ENCODE measurements at regions not wholly inside any gene's neighbourhood (a gene's known extent, or its start where the extent isn't known, plus 50 kb on each side); places are given as distances from the start of the nearest gene placed in this dataset.

DNA sequence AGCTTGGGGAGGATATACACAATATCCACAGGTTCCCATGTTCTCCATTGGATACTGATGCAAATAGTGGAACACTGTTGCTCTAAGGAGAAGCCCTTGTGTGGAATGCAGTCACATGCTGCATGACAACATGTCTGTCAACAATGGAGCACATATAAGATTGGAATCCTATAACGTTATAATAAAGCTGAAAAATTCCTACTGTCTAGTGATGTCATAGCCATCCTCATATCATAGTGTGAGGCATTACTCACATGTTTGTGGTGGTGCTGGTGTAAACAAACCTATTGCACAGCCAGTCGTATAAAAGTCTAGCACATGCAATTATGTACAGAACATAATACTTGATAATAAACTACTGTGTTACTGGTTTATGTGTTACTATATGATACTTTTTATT lies 394.7 kb downstream of the FBXO15 start:
- DNase-seq (ENCODE audit: low spot score), result no peak
- intact Hi-C loops (cut with DNase I), result no loop called here

DNA sequence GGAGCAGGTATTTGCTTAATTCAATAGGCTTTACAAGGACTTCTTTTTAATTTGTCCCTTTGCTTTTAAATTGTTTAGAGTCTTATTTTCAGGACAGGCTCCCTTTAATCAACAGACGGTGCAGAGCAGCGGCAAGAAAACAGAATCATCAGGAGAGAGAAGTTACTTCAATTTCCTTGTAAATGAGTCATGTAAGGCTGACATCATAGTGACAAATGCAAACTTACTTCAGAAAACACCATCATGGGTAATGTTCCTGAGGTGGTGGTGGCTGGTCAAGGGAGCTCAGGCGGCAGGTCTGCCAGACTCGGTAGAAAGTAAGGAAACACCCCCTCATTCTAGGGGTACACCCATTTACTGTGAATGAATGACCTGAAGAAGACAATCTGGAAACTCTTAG lies 395.1 kb downstream of the FBXO15 start:
- DNase-seq (ENCODE audit: low spot score), result no peak
- intact Hi-C loops (cut with DNase I), result no loop called here

DNA sequence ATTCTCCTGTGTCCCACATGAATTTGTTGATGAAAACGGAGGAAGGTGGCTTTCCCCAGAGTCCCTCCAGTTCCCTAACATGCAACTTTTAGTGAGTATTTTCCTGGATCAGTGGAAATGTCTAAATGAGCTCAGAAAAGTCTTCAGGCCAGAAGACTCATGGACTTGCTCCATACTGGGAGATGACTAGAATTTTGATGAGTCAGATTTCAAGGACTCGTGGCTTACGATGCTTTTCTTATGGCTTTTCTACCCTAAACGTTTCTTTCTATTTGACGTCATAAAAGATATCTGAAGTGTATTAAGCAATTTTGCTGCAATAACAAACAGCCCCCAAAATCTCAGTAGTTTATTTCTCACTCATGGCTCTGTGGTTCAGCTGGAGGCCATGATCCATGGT lies 397.6 kb downstream of the FBXO15 start:
- intact Hi-C loops (cut with DNase I), result no loop called here
- DNase-seq (ENCODE audit: low spot score), result no peak

DNA sequence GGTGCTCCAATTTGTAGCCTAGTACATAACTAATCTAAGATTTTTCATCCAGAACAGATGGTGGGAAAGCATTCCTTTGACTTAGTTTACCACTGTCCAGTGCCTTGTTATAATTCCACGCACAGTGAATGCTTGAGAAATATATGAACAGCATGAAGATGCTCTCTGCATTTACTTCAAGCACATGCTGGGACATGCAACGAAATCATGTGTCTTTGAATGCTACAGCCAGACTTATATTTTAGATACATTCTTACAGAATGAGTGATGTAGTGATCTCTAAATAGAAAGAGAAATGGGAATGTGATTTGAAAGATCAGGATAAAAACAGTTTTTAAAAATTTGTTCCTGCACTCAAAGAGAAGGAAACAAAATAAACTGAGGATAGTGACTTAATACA lies 398.3 kb downstream of the FBXO15 start:
- intact Hi-C loops (cut with DNase I), result no loop called here
- no peak for DNase-seq (ENCODE audit: low spot score)

DNA sequence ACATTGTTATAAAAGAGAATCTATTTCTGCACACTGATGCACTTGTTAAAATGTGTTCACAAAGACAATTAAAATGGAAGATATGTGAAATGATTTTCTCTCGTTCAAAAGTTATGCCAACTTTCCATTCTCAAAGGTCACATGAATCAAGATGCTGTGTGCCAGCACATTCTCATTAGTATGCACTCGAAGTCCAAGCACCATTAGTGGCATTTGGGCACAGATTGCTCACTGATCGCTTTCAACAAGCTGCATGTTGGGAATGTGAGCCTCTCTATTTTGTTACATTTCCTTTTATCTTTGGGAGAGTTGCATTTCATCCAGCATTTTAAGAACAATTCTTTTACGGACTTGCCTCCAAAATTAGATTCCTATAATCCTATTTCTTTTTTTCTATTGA lies 398.9 kb downstream of the FBXO15 start:
- DNase-seq (ENCODE audit: low spot score), result no peak

DNA sequence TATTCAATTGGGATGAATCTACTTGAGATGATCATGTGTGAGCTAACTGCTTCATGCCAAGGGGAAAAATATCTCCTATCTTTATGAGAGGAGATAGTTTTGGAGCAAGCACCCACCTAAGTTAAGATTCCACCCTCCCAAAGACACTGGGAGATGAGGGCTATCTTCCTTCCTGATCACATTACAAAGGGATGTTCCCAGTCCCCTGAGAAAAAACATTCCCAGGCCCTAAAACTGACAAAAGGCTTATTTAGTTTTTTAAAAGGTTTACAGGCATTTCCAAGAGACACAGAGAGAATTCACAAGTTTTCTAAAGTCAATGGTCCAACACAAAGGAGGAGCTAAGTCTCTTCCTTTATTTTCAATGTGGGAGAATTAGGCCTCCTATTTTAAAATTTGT lies 401.5 kb downstream of the FBXO15 start:
- intact Hi-C loops (cut with DNase I), result no loop called here
- no peak for DNase-seq (ENCODE audit: low spot score)

More for the DNA sequence above, 398.9 kb downstream of the FBXO15 start:
- intact Hi-C loops (cut with DNase I), result no loop called here

DNA sequence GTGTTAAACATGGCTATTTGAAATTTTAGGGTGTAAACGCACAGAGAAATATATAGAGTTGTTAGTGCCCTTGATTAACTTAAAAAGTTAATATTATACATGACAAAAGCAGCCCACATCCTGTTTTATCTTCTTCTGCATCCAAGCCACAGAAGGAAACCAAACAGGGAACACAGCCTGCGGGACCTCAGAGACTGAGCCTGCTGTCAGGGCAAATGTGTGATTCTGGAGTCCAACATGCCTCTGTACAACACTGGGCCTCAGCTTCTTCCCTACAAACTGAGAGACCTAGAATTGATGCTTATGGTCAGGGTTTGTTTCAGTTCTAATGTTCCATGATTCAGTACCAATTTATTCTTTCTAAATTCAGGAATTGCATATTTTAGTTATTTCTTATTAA lies 404.7 kb downstream of the FBXO15 start:
- intact Hi-C loops (cut with DNase I), result no loop called here
- DNase-seq (ENCODE audit: low spot score), result no peak

DNA sequence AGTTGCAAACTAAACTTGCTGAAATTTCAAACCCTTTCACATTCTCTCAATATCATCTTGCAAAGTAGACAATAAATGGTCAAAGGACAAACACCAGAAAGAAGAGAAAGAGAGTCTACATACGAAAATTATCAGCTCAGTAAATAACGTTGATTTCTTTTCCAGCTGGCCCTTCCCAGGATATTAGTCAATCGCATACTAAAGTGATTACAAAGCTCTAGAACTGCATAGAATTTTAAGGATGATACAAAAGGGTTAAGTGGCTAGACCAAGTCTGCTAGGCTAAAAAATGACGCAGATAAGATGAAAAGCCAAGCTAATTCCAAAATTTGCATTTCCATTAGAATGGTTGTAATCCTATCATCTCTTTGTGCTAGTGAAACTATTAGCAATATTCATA lies 405.7 kb downstream of the FBXO15 start:
- intact Hi-C loops (cut with DNase I), result no loop called here
- DNase-seq (ENCODE audit: low spot score), result no peak

DNA sequence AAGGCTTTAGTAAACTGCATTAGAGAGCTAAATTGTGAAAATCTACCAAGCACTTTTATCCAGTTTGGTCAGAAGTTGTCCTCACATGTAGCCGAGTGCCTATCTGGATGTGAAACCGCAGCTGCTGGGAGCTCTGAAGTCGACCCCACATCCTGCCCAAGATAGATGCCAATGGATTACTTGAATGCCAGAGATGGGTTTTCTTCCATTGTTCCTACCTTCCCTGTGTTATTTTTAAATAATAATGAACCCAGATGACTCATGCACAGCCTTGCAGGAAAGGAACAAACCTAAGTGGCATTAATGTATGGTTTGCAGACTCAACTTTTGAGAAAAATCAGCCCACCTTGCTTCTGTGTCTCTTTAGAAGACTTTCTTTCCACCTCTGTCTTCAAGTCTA lies 408.5 kb downstream of the FBXO15 start:
- intact Hi-C loops (cut with DNase I), result no loop called here
- no peak for DNase-seq (ENCODE audit: low spot score)

DNA sequence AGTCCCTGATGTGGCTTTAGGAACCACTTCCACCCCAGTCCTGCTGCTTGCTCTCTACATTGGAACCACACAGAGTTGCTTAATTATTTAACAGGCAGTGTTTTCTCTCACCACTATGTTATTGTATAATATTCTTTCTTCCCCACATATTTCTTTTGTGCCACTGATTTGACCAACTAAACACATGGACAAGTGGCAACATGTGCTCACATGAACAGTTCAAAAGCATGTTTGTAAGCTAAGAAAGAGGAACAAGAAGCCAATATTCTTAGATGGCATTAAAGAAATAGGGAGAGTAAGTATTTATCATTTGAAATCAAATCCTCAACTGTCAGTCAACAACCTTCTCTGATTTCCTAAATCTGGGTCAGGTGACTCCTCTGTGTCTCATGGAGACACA lies 409.6 kb downstream of the FBXO15 start:
- DNase-seq (ENCODE audit: low spot score), result no peak
- intact Hi-C loops (cut with DNase I), result no loop called here

DNA sequence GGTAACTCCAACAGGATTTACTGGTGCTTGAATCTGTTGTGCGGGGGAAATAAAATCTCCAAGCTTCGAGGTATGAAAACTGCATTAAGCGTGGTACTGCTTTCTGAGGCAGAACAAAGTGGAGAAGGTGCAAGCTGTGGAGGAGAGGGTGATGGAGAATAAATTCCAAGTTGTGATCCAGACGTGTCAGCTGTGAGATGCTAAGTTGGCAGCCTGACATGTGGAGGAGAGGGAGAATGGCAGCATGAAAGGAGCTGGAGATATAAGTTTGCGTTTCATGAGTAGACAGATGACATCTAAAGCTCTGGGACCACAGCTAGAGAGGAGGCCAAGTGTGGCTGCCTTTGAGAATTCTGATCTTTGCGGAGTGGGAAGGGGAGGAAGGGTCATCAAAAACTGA lies 411.8 kb downstream of the FBXO15 start:
- DNase-seq (ENCODE audit: low spot score), result no peak
- intact Hi-C loops (cut with DNase I), result no loop called here

DNA sequence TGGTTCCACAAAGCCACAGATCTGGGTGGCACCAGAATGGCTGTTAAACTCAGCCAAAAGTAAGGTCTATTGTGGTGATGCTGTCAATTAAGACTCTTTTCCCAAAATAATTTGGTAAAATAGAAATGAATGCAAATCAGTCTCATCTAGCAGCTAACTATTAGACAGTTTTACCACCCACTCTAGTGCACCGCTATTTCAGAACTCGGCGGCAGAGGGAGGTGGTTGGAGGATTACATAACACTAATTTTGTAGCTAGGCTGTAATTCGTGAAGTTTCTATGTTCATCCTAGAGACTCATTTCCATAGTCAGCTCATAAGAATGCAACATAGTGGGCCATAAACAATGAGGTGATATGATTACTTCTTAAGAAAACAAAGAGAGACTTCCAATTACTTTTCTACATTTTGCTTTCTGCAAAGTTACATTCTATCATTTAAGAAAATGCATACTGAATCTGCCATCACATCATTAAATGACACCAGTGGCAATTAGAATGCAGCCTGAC lies 413.8 kb downstream of the FBXO15 start:
- intact Hi-C loops (cut with DNase I), result no loop called here

DNA sequence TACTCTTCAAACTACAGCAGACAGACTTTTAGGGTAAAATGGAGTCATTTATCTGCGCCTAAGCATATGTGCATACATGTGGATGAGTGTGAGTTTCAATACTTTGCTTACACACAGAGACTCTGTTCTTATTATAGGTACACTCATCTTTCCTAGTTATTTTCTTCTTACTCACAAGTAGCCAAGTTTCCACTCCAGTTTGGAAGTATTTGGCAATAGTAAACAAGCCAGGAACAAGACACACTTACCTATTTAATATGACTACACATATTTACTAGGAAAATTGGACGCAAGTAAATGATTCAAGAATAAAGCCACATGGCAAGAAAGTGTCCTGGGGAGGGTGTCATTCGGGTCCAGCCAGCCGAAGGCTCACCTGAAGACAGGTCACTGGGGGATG lies 414.3 kb downstream of the FBXO15 start:
- intact Hi-C loops (cut with DNase I), result no loop called here
- no peak for DNase-seq (ENCODE audit: low spot score)

More for the DNA sequence above, 413.8 kb downstream of the FBXO15 start:
- no peak for DNase-seq (ENCODE audit: low spot score)

DNA sequence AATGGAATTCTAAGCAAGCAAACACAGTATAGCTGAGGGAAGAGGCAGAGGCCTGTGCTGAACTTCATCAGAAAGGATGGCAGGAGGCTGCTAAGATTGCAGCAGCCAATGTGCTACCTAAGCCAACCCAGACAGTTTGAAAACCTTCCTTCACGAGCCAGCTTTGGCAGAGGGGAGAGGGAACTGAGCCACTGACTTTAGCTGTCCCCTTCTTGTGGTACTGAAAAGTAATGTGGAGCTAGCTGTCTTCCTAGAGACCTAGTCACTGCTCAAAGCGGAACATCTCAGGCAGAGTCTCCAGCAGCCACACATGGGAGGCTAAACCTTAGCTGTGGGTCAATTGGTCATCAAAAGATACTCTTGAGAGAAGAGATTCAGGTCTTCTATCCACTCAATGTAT lies 419.0 kb downstream of the FBXO15 start:
- intact Hi-C loops (cut with DNase I), result no loop called here
- DNase-seq (ENCODE audit: low spot score), result no peak

DNA sequence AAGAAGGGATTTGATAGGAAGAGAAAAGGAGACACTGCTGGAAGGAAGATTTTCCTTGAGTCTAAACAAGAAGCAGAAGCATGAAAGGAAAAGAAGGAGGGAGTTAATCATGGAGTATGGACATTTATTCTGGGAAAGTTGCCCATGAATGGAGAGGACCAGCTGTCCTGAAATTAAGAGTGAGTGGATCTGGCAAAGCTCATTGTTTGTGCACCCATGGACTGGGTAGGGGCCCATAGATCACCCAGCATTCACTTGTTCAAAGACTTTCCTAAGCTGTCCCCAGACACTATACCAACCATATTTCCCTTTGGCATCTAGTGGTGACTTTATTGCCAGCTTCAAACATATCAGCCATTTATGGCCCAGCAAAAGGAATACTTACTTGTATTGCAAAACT lies 422.7 kb downstream of the FBXO15 start:
- intact Hi-C loops (cut with DNase I), result no loop called here
- DNase-seq (ENCODE audit: low spot score), result no peak

DNA sequence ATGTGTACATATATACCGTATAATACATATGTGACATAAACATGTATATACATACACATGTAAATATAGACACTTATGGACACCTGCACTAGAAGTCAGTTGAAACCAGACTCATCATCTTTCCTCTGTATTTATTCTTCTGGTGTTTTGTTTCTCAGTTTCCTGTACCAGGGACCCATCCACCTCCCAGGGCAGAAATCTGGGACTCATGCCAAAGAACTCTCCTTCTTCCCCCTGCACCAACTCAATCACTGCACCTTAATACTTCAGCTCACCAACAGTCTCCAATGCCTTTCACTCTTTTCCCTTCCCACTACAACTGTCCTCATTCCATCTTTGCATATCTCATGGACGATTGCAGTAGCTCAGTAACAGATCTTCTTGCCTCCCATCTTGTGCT lies 428.0 kb downstream of the FBXO15 start:
- intact Hi-C loops (cut with DNase I), result no loop called here
- DNase-seq (ENCODE audit: low spot score), result no peak

DNA sequence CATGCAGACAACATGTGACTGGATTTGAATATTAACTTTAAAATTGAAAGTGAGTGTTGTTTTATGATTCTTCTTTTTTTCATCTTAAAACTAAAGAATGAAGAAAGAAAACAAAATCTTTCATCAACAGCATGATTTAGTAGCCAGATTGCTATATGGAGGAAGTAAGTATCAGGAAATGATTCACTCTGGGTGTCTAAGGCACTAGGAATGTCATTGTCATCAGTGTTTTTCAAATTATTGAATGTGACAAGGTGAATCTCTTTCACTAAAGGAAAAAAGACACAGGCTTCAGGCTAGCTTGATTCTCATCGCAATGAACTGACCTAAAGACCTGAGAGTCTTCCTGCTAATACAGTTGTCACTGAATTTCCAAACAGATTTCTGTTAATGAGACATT lies 430.1 kb downstream of the FBXO15 start:
- no peak for DNase-seq (ENCODE audit: low spot score)
- intact Hi-C loops (cut with DNase I), result no loop called here

DNA sequence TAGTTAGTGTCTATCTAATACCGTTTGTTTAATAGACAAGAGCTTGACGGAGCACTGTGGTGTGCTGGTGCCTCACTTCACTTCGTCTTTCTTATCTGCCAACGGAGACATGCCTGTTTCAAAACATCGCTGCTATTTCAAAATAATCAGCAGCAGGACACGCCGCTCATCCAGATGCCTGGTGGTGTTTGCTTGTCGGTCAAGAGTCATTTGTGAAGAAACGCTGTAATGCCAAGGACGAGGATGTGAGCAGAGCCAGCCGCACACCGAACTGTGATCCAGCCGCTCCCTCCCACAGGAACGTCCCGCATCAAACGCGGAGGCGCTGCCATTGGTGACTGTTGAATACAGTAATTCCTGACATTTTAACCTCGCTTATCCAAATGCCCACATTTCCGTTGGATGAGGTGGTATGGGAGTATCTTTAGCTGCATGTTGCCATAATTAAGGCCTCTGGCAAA lies 432.4 kb downstream of the FBXO15 start:
- intact Hi-C loops (cut with DNase I), result no loop called here

DNA sequence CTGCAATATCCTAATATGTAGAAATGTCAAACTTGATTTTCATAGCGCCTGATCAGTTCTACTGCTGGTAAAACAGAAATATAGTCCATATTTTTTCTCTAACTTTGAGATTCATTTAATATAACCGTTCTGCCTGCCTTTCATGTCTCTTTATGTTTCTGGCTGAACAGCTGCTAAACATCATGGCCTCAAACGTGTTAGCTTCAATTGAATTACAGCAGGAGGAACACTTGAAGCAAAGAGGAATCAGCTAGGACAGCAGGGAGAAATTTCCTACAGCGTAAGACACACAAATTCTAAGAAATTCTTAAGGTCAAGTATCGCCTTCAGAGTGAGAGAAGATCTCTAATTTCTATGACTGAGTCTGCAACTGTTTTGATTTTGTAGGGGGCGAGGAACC lies 433.2 kb downstream of the FBXO15 start:
- intact Hi-C loops (cut with DNase I), result no loop called here
- DNase-seq (ENCODE audit: low spot score), result no peak

More for the DNA sequence above, 432.4 kb downstream of the FBXO15 start:
- no peak for DNase-seq (ENCODE audit: low spot score)

DNA sequence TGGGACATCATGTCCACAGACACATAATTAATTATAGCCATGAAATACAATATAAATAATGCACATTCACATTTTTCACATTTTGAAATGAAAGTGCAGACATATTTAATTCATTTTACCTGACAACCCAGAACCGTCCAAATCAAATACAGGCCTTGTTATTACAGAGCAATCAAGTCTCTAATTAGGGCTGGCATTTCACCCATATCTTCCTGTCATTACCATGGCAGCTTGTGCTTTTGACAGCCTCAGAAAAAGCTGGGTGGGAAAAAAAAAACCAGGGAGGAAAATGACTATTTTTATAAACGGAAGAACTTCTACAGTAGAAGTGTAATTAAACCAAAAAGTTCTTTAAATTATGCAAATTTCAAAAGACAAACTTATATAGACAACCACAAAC lies 436.4 kb downstream of the FBXO15 start:
- DNase-seq (ENCODE audit: low spot score), result no peak
- intact Hi-C loops (cut with DNase I), result no loop called here

DNA sequence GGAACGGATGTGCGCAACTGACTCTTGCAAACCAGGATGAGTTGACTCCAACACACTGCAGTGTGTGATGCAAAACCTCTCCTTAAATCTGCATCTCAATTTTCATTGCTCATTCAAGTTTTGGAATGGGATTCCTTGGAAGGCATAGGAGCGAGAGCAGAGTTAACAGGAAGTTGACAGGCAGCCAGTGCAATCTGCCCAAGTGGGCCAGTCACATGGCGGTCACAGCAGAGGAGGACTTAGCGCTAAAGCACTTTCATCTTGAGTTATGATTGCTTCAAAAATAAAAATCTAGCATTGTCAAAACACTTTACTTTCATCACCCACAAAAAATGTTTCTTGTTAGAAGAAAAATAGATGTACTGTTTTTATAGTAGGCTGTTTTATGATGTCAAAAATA lies 439.0 kb downstream of the FBXO15 start:
- no peak for DNase-seq (ENCODE audit: low spot score)
- intact Hi-C loops (cut with DNase I), result no loop called here

DNA sequence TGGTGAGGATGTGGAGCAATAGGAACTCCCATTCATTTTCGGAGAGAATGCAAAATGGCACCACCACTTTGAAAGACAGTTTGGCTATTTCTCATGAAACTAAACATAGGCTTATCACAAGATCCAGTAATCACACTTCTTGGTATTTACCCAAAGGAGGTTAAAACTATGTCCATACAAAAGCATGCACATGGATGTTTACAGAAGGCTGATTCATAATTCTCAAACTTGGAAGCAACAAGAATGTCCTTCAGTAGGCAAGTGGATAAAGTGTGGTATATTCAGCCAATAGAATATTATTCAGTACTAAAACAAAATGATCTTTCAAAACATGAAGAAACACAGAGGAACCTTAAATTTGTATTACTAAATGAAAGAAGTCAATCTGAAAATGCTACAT lies 440.6 kb downstream of the FBXO15 start:
- no peak for DNase-seq (ENCODE audit: low spot score)
- intact Hi-C loops (cut with DNase I), result no loop called here

DNA sequence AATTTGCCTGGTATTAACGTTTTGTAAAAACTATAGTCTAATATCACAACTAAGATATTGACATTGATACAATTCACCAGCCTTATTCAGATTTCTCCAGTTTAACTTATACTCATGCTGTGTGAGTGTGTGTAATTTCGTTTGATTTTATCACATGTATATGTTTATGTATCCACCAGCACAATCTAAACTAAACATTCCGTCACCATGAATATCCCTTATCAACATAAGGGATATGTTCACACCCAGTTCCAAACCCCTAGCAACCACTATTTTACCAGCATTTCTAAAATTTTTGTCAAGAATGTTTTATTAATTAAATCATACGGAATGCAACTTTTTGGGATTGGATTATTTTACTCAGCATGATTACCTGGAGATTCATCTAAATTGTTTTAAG lies 450.3 kb downstream of the FBXO15 start:
- no peak for DNase-seq (ENCODE audit: low spot score)
- intact Hi-C loops (cut with DNase I), result no loop called here
